Naive B cell (primary cell): ENCODE measurements at regions not wholly inside any gene's neighbourhood (a gene's known extent, or its start where the extent isn't known, plus 50 kb on each side); places are given as distances from the start of the nearest gene placed in this dataset.

Experiments used
- ATAC-seq, 2 donors: fragments of 150-1000 bp; cut with Tn5 transposase; 2 replicates each; pipeline ENCODE4 v1.10.0; 2021; ENCODE audit warnings: low read depth in 2 of 2, mild to moderate bottlenecking in 2 of 2, moderate library complexity in 2 of 2
- DNase-seq: peaks from one replicate; pipeline ENCODE4 v3.0.0; 2022
- H3K27ac Mint-ChIP-seq, 6 donors: one replicate each; pipeline ENCODE4 v1.8.0; 2020 to 2022; ENCODE audit warnings: mild to moderate bottlenecking in 6 of 6, mixed read lengths in 6 of 6, moderate library complexity in 5 of 6, inconsistent platforms in 2 of 6
- H3K27me3 Mint-ChIP-seq, 3 donors: one replicate each; pipeline ENCODE4 v1.8.0; 2021 to 2022; ENCODE audit warnings: mixed read lengths in 3 of 3, mild to moderate bottlenecking in 1 of 3
- H3K36me3 Mint-ChIP-seq, 2 donors: one replicate each; pipeline ENCODE4 v1.8.0; 2020 to 2022; ENCODE audit warnings: mixed read lengths in 2 of 2, inconsistent platforms in 1 of 2, mild to moderate bottlenecking in 1 of 2
- H3K4me1 Mint-ChIP-seq, 3 donors: one replicate each; pipeline ENCODE4 v1.8.0; 2020 to 2022; ENCODE audit warnings: mixed read lengths in 3 of 3, inconsistent platforms in 1 of 3, mild to moderate bottlenecking in 1 of 3, moderate library complexity in 1 of 3
- H3K4me3 Mint-ChIP-seq, 8 donors: one replicate each; pipeline ENCODE4 v1.8.0; 2020 to 2022; ENCODE audit warnings: mild to moderate bottlenecking in 8 of 8, mixed read lengths in 8 of 8, moderate library complexity in 8 of 8, inconsistent platforms in 2 of 8
- H3K9me3 Mint-ChIP-seq, 7 donors: one replicate each; pipeline ENCODE4 v1.8.0; 2020 to 2022; ENCODE audit warnings: mixed read lengths in 7 of 7, mild to moderate bottlenecking in 5 of 7, inconsistent platforms in 2 of 7, moderate library complexity in 1 of 7

DNA sequence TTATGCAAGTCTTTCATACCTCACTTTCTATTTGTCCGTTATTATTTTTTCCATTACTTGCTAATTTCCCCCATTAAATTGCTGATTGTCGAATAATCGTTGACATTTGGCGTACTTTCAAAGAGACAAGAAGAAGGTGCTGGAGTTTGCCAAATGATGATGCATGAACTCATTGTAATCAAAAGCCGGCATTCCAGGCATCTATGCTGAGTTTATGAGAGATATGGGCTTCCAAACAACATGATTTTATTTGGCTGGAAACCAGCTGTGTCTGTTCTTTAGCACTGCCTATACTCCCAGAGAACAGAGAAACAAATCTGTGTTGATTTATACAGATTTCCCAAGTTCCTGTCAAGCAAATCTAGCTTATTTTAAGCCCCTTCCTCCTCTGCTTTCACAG lies 80.8 kb upstream of the RPS6KA3 start:
- H3K4me1 Mint-ChIP-seq: peaks cover 0 to 6% (median 0%) of the 10 kb centered on the region in 3 donors
- no peak overlapping the region for H3K27ac Mint-ChIP-seq
- no peak for ATAC-seq
- H3K4me3 Mint-ChIP-seq: no peak overlapping the region
- DNase-seq: no peak
- H3K36me3 Mint-ChIP-seq: peaks cover 0 to 11% of the 10 kb centered on the region in 2 donors
- H3K27me3 Mint-ChIP-seq: no peaks in the 10 kb centered on the region
- H3K9me3 Mint-ChIP-seq: peaks cover 5 to 32% (median 17%) of the 10 kb centered on the region in 7 donors

DNA sequence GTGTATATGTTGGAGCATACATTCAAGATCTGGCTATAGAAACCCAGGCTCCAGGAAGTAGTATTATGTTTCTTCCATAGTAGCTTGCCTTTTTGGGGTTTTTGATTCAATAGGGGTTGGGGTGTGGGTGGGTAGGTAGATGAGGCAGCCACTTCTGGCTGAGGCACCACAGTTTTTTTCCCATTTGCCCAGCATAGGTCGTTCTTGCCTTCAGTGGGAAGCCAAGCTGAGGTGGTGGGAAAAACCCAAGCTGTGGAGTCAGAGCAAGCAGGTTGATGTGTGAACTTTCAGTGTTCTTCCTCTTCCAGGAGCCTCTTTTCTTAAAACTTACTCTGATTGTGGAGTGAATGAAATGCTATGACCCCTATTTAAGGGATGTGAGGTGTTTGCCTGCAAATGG lies 67.0 kb upstream of the RPS6KA3 start:
- Mint-ChIP-seq H3K4me3 (no peak overlapping the region), H3K27me3 (peaks cover 0 to 22% (median 0%) of the 10 kb centered on the region in 3 donors), H3K4me1 (no peaks in the 10 kb centered on the region), H3K36me3 (no peaks in the 10 kb centered on the region), H3K27ac (peak overlapping the region in 1 of 6 donors; percentile 18), H3K9me3 (peaks cover 0 to 4% (median 0%) of the 10 kb centered on the region in 7 donors)
- ATAC-seq (no peak), DNase-seq (no peak)

DNA sequence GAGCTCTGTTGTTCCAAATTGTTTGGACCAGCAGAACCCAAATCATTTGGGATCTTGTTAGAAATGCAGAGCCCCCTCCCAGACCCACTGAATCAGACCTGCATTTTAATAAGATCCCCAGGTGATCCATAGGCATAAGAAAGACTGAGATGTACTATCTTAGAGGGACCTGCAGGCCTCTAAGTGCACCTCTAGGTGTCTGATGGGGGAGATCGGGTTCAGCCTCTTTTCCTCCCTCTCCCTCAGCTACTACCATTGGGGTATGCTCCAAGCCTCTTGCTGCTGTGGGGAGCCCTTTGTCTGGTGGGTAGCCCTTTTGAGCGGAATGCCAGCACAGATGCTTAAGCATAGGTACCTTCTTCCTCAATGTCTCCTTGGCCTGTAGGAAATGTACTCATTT lies 63.8 kb upstream of the RPS6KA3 start:
- Mint-ChIP-seq H3K4me1 (no peaks in the 10 kb centered on the region), H3K4me3 (no peak overlapping the region), H3K27ac (no peak overlapping the region), H3K36me3 (no peaks in the 10 kb centered on the region), H3K27me3 (peaks cover 0 to 22% (median 0%) of the 10 kb centered on the region in 3 donors), H3K9me3 (peaks cover 0 to 6% (median 0%) of the 10 kb centered on the region in 7 donors)
- DNase-seq (no peak), ATAC-seq (no peak)

DNA sequence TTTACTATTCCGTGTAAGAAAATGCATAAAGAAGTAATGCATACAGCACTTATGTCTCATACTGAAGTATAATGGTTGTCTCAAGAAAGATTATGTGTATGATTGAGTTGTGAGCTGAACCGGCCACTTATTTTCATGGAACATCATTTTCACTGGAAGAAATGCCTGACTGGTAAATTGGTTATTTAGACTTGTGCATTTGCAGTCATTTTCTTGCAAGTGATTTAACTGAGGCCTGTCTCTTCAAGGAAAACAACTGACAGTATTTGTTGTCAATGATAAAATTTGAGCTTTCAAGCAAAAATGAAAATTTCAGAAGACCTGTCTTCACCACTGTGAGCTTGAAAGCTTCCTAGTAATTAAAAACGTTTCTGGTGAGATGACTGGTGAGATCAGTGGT lies 62.7 kb upstream of the RPS6KA3 start:
- Mint-ChIP-seq H3K36me3 (no peaks in the 10 kb centered on the region), H3K27ac (no peak overlapping the region), H3K27me3 (peaks cover 0 to 22% (median 0%) of the 10 kb centered on the region in 3 donors), H3K4me3 (no peak overlapping the region), H3K9me3 (peaks cover 0 to 6% (median 0%) of the 10 kb centered on the region in 7 donors), H3K4me1 (no peaks in the 10 kb centered on the region)
- DNase-seq (no peak), ATAC-seq (no peak)

DNA sequence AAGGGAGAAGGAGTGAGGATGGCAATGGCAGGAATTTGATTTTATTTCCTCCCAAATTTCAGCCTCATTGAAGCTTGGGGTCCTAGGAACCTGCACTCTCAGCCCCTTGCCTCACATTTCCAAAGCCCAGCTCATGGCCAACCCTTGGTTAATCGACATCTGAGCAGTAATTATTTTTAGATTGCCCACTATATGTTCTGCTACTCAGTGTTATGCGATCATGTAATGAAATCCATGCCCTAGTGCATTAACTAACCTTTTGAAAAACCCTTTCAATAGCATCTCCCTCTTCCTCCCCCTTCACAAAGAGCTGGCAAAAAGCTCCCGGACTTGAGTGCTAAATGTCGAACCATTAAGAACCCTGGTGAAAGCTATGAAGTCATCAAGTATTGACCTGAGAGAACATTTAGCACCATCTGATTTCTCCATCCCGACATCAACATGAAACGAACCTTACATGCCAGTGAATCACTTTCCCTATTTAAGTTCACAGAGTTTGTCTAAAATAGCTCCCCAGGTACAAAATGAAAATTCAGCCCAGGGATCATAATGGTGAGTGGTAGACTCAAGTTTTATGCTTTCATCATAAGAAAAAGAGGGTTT lies 59.2 kb upstream of the RPS6KA3 start:
- DNase-seq: no peak
- peaks cover 11 to 14% (median 13%) of the 10 kb centered on the region in 3 donors for H3K4me1 Mint-ChIP-seq
- no peak overlapping the region for H3K4me3 Mint-ChIP-seq
- H3K9me3 Mint-ChIP-seq: peaks cover 0 to 3% (median 0%) of the 10 kb centered on the region in 7 donors
- H3K36me3 Mint-ChIP-seq: no peaks in the 10 kb centered on the region
- H3K27ac Mint-ChIP-seq: peak overlapping the region in 1 of 6 donors; percentile 21
- no peak for ATAC-seq
- H3K27me3 Mint-ChIP-seq: peaks cover 0 to 2% (median 0%) of the 10 kb centered on the region in 3 donors

DNA sequence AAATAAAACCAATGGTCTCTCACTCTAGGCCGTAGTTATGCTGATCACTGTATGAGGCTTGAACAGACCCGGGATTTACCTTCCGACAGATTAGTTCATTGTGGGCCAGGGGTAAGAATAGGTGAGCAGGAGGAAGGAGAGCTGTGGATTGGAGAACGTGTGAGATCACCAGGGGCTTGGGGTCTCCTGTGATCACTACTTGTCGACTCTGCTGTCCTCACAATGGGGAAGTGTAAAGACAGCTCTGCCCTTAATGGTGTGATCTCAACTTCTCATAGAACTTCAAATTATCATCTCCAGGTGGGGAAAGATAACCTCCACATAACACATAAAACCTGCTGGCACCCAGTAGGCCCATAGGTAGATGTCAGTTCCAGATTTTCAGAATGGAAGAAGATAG lies 56.2 kb upstream of the RPS6KA3 start:
- no peak overlapping the region for H3K4me3 Mint-ChIP-seq
- H3K9me3 Mint-ChIP-seq: peaks cover 0 to 4% (median 0%) of the 10 kb centered on the region in 7 donors
- peak overlapping the region in 3 of 6 donors; percentile 4 to 69 (median 45) for H3K27ac Mint-ChIP-seq
- no peaks in the 10 kb centered on the region for H3K27me3 Mint-ChIP-seq
- no peak for ATAC-seq
- no peak for DNase-seq
- H3K36me3 Mint-ChIP-seq: no peaks in the 10 kb centered on the region
- H3K4me1 Mint-ChIP-seq: peaks cover 27 to 37% (median 34%) of the 10 kb centered on the region in 3 donors

DNA sequence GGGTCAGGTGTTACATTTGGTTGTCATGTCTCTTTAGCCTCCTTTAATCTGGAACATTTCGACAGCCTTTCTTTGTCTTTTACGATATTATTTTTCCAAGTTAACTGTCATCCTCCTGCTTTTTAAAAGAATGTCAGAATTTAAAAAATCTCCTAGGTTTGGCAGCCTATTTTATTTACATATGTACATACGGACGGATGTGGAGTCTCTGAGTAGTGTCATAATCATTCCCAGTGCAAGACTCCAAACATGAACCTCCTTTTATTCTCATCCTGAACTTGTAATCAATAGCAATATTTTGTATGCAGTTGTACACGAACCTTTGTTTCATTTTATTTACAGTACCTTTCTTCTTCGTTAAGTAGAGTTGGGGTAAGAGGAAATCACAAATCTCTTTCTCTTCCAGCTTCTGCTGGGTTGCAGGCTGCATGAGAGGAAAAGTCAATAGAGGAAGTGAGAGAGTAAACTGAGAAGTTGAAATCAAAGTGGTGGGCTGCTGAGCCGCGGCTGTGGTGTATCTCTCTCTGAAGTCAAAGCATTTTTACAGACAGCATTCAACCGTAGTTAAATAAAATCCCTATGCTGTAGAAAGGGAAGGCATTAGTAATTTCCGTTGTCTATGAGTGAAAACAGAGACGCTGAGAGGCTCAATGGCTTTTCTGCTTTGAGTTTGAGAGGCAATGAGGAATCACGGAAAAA lies 53.9 kb upstream of the RPS6KA3 start:
- peaks cover 0 to 4% (median 1%) of the 10 kb centered on the region in 7 donors for H3K9me3 Mint-ChIP-seq
- no peaks in the 10 kb centered on the region for H3K27me3 Mint-ChIP-seq
- peak overlapping the region; percentile 44 to 87 (median 64) for H3K27ac Mint-ChIP-seq
- DNase-seq (peak; percentile 74), ATAC-seq (peak; percentile 97 to 99)
- H3K4me3 Mint-ChIP-seq: peak overlapping the region; percentile 30 to 79 (median 58)
- H3K36me3 Mint-ChIP-seq: no peaks in the 10 kb centered on the region
- peaks cover 30 to 53% (median 42%) of the 10 kb centered on the region in 3 donors for H3K4me1 Mint-ChIP-seq

DNA sequence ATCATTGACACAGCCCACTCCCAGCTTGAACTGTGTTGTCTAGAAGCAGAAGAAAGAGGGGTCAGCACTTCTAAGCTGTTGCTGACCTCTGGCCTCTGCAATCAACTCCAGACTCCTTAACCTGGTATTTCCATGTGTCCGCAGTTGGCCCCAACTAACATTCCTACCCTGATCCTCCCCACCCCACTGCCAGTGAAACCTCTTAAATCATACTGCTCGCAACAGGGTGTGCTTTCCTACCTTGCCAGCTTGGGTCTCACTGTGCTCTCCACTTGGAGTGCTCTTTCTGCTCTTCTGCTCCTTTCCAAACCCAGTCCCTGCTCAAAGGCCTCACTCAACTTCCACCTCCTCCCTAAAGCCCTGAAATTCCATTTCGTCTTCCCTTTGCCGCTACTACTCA lies 52.3 kb upstream of the RPS6KA3 start:
- Mint-ChIP-seq H3K27ac (no peak overlapping the region), H3K4me1 (peaks cover 36 to 64% (median 50%) of the 10 kb centered on the region in 3 donors), H3K4me3 (no peak overlapping the region), H3K9me3 (peaks cover 0 to 4% (median 1%) of the 10 kb centered on the region in 7 donors), H3K36me3 (no peaks in the 10 kb centered on the region), H3K27me3 (no peaks in the 10 kb centered on the region)
- no peak for ATAC-seq
- DNase-seq: no peak

DNA sequence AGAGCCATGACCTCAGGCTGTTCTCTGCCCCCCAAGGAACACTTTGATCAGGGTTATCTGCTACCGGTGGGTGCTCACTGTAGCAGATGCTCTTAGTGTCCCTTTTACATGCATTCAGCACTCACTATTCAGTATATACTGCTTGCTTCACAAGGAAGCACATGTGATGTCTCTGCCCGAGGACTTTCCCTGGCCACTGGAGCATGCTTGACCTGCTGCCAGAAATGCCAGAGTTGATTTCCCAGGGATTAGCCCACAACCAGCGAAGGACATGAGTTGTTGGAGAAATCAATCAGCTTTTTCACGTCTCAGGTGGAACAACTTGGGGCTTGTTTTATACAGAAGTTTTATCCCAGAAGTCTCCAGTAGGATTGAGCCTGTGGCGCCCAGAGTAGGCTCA lies 51.2 kb upstream of the RPS6KA3 start:
- Mint-ChIP-seq H3K4me1 (peaks cover 40 to 69% (median 59%) of the 10 kb centered on the region in 3 donors), H3K27ac (peak overlapping the region in 1 of 6 donors; percentile 60), H3K9me3 (peaks cover 0 to 4% (median 1%) of the 10 kb centered on the region in 7 donors), H3K27me3 (no peaks in the 10 kb centered on the region), H3K4me3 (no peak overlapping the region), H3K36me3 (no peaks in the 10 kb centered on the region)
- DNase-seq (no peak), ATAC-seq (no peak)
